ENCODE measurements at regions not wholly inside any gene's neighbourhood (a gene's known extent, or its start where the extent isn't known, plus 50 kb on each side); places are given as distances from the start of the nearest gene placed in this dataset.

- 50 to 80% (median 65%) methylated on average over 4 of the region's 4 CpGs for WGBS, 4 donors
- TF ChIP-seq, protein P1, sequence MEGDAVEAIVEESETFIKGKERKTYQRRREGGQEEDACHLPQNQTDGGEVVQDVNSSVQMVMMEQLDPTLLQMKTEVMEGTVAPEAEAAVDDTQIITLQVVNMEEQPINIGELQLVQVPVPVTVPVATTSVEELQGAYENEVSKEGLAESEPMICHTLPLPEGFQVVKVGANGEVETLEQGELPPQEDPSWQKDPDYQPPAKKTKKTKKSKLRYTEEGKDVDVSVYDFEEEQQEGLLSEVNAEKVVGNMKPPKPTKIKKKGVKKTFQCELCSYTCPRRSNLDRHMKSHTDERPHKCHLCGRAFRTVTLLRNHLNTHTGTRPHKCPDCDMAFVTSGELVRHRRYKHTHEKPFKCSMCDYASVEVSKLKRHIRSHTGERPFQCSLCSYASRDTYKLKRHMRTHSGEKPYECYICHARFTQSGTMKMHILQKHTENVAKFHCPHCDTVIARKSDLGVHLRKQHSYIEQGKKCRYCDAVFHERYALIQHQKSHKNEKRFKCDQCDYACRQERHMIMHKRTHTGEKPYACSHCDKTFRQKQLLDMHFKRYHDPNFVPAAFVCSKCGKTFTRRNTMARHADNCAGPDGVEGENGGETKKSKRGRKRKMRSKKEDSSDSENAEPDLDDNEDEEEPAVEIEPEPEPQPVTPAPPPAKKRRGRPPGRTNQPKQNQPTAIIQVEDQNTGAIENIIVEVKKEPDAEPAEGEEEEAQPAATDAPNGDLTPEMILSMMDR (IDR thresholded peaks at IDR 0.05) = no peak
- no peak for TF ChIP-seq POLR2A (IDR thresholded peaks at IDR 0.05)
- no peaks in the 10 kb centered on the region for H3K4me1 ChIP-seq
These were observed 419.7 kb downstream of the GALR1 start for GRCh38 chr18:77669331-77669730.

GRCh38 chr18:77671456-77672167, 422.0 kb downstream of the GALR1 start:
- no peaks in the 10 kb centered on the region for H3K4me1 ChIP-seq
- no peak overlapping the region for H3K4me3 ChIP-seq
- DNase-seq (no peak), ATAC-seq (no peak)
- peaks cover 0 to 7% (median under 1%) of the 10 kb centered on the region in 9 donors for H3K27me3 ChIP-seq
- H3K27ac ChIP-seq = no peak overlapping the region
- H3K36me3 ChIP-seq = no peaks in the 10 kb centered on the region
- TF ChIP-seq, protein P1 (IDR thresholded peaks at IDR 0.05) = no peak
- TF ChIP-seq POLR2A (IDR thresholded peaks at IDR 0.05) = no peak
- whole genome bisulfite sequencing, 4 donors = 24 to 32% (median 26%) methylated on average over 23 of the region's 23 CpGs
- intact Hi-C loops (cut with DNase I) = no loop called here
- no peaks in the 10 kb centered on the region for H3K9me3 ChIP-seq

More at GRCh38 chr18:77669331-77669730, 419.7 kb downstream of the GALR1 start:
- Histone ChIP-seq H3K27me3 (peaks cover 0 to 10% (median 0%) of the 10 kb centered on the region in 9 donors), H3K27ac (no peak overlapping the region), H3K36me3 (no peaks in the 10 kb centered on the region), H3K4me3 (no peak overlapping the region), H3K9me3 (no peaks in the 10 kb centered on the region)
- ATAC-seq (no peak), DNase-seq (no peak)
- intact Hi-C loops (cut with DNase I) = no loop called here

DNA sequence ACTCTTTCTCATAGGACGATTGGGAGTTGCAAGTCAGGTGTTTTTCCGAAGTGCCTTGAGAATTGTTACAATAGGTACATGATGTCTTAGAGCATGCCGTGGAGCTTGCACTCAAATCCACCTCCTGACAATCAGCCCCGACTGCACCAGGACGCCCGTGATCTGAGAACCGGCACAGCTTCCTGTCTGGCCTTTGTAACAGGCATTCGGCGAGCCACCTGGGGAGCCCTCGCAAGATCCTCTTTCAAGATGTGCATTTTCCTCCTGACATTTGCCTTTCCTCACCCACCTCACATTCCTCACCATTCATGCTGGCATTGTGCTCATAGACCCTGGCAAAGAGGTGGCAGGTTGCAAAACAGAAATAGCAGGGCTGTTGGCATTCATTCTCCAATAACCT, 427.3 kb downstream of the GALR1 start:
- DNase-seq (no peak), ATAC-seq (no peak)
- Histone ChIP-seq H3K4me1 (no peaks in the 10 kb centered on the region), H3K36me3 (no peaks in the 10 kb centered on the region), H3K4me3 (no peak overlapping the region), H3K27me3 (peaks cover 0 to 7% (median 0%) of the 10 kb centered on the region in 9 donors), H3K27ac (no peak overlapping the region), H3K9me3 (no peaks in the 10 kb centered on the region)
- intact Hi-C loops (cut with DNase I) = no loop called here
- WGBS, 4 donors = 17 to 28% (median 20%) methylated on average over 10 of the region's 10 CpGs
- TF ChIP-seq, protein P1 (IDR thresholded peaks at IDR 0.05) = no peak
- no peak for TF ChIP-seq POLR2A (IDR thresholded peaks at IDR 0.05)

DNA sequence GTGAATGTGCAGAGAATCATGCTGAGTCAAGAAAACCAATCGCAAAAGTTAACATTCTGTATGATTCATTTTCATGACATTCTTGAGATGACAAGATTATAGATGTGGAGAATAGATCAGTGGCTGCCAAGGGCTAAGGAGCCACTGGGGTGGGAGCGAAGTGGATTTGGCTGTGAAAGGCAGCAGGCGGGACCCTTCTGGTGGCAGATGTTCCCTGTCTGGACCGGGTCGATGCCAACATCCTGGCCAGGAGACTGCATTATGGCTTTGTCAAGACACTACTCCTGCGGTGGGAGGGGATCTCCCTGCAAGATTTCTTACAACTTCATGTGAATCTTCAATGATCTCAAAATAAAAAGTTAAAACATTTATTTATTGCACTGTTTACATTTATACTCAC, 427.9 kb downstream of the GALR1 start:
- no peaks in the 10 kb centered on the region for H3K4me1 ChIP-seq
- TF ChIP-seq, protein P1 (IDR thresholded peaks at IDR 0.05) = no peak
- TF ChIP-seq POLR2A (IDR thresholded peaks at IDR 0.05) = no peak
- 65 to 77% (median 74%) methylated on average over 6 of the region's 6 CpGs for WGBS, 4 donors
- no peaks in the 10 kb centered on the region for H3K9me3 ChIP-seq
- intact Hi-C loops (cut with DNase I) = no loop called here
- H3K27me3 ChIP-seq = peaks cover 0 to 7% (median 0%) of the 10 kb centered on the region in 9 donors
- no peak overlapping the region for H3K27ac ChIP-seq
- H3K4me3 ChIP-seq = no peak overlapping the region
- H3K36me3 ChIP-seq = no peaks in the 10 kb centered on the region
- DNase-seq (no peak), ATAC-seq (no peak)

All from heart left ventricle (tissue), 16 donors.